Activated CD8-positive, alpha-beta memory T cell treated with anti-CD3 and anti-CD28 coated beads for 1 hour (primary cell): ENCODE measurements at regions not wholly inside any gene's neighbourhood (a gene's known extent, or its start where the extent isn't known, plus 50 kb on each side); places are given as distances from the start of the nearest gene placed in this dataset.

ENCODE experiments used
- DNase-seq, 2 donors: peaks; one replicate each; pipeline ENCODE4 v3.0.0-alpha.2; 2020; ENCODE audit warnings: low read depth in 1 of 2; ENCODE audit errors: extremely low read depth in 1 of 2

DNA sequence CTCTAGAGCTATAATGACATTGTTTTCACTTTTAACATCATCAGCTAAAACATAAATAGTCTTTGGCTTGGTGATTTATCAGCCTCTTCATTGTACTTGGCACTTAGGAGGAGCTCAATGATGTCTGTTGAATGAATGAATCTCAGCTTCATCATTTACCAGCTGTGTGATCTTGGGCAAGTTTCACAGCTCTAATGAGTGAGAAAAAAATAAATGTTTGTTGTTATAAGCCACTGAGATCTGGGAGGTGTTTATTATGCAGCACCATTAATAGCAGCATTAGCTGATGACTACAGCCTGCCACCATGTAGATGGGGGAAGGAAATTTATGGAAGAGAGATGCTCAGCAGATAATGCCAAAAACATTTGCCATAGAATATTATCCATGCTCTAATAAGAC, 63.6 kb upstream of the C1QTNF7 start:
- no peak for DNase-seq

DNA sequence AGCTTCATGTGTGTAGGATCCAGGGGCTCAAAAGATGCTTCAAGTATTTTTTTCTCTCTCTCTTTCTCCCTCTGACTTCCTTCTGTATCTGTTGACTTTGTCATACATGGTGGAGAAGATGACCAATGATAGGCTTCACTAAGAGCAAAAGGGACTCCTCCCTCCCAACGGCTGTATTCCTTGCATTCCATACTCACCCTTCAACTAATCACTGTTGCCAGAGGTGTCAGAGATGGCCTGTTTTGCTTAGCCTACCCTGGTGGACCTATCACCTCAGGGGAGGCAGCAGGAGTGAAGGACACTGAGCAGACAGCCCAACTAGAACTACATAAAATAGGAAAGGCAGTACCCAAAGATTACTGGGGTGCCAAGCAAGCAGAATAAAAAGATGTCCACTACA, 62.2 kb upstream of the C1QTNF7 start:
- no peak for DNase-seq

- DNase-seq, result no peak
These were observed 61.1 kb upstream of the C1QTNF7 start for GRCh38 chr4:15366721-15367120.

DNA sequence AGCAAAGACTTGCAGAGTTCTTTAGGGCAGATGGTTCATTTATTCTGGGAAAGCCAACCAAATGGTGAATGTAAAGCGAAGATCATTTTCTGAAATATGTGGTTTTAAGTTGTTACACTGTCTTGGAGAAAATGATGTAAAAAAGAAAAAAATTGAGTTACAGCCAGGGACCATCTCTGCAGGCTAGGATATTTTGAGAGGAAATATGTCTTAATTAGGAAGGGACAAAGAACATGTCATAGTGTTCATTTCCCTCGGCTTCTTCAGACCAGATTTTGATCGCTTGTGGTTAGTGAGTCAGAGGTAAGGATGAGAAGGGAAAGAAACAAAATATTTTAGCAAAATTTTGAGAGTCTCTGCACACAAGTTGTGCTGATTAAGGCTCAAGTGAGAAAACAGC, 59.0 kb upstream of the C1QTNF7 start:
- no peak for DNase-seq

DNA sequence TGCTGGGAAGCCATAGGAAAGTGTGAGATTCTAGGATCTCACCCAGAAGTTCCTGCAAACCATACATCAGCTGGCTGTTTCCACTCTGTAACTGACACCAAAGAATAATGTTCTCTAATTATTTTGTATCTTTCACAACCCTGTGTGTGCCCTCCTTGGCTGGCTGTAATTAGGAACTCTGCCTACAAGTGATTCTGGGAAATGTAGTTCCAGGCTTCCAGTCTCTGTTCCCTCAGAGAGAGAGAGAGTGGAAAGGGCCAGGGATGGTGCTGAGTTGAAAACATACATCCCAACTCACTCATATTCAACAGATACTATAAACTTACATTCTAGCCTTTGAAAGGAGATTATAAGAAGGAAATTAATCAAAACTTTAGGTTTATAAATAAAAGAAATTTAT, 57.5 kb upstream of the C1QTNF7 start:
- no peak for DNase-seq

GRCh38 chr4:15373363-15373762, 54.5 kb upstream of the C1QTNF7 start:
- DNase-seq, result no peak

GRCh38 chr4:15374656-15375055, 53.2 kb upstream of the C1QTNF7 start:
- no peak for DNase-seq

- DNase-seq, result no peak
These were observed 52.2 kb upstream of the C1QTNF7 start for GRCh38 chr4:15375667-15376066.

GRCh38 chr4:15376145-15376544, 51.7 kb upstream of the C1QTNF7 start:
- DNase-seq, result no peak

GRCh38 chr4:15376594-15376993, 51.2 kb upstream of the C1QTNF7 start:
- no peak for DNase-seq
